ENCODE measurements at regions not wholly inside any gene's neighbourhood (a gene's known extent, or its start where the extent isn't known, plus 50 kb on each side); places are given as distances from the start of the nearest gene placed in this dataset.

GRCh38 chr18:26794230-26795101 lies 71.0 kb downstream of the AQP4 start:
- Histone ChIP-seq H3K4me1 (no peaks in the 10 kb centered on the region), H3K27me3 (no peaks in the 10 kb centered on the region), H3K9me3 (no peaks in the 10 kb centered on the region), H3K4me3 (ENCODE audit: low read depth, low read length) (no peak overlapping the region), H3K36me3 (no peaks in the 10 kb centered on the region)
- no peak for DNase-seq
- no peak for TF ChIP-seq CTCF (IDR thresholded peaks at IDR 0.05; ENCODE audit: low read depth, low read length)

GRCh38 chr18:26792661-26793060 lies 72.8 kb downstream of the AQP4 start:
- Histone ChIP-seq H3K9me3 (no peaks in the 10 kb centered on the region), H3K4me3 (ENCODE audit: low read depth, low read length) (no peak overlapping the region), H3K27me3 (no peaks in the 10 kb centered on the region), H3K4me1 (no peaks in the 10 kb centered on the region), H3K36me3 (no peaks in the 10 kb centered on the region)
- DNase-seq, result no peak
- TF ChIP-seq CTCF (IDR thresholded peaks at IDR 0.05; ENCODE audit: low read depth, low read length), result no peak

GRCh38 chr18:26791676-26792075 lies 73.8 kb downstream of the AQP4 start:
- Histone ChIP-seq H3K36me3 (no peaks in the 10 kb centered on the region), H3K9me3 (no peaks in the 10 kb centered on the region), H3K4me1 (no peaks in the 10 kb centered on the region), H3K27me3 (no peaks in the 10 kb centered on the region), H3K4me3 (ENCODE audit: low read depth, low read length) (no peak overlapping the region)
- DNase-seq, result no peak
- no peak for TF ChIP-seq CTCF (IDR thresholded peaks at IDR 0.05; ENCODE audit: low read depth, low read length)

- H3K9me3 ChIP-seq, result no peaks in the 10 kb centered on the region
- H3K27me3 ChIP-seq, result no peaks in the 10 kb centered on the region
- no peaks in the 10 kb centered on the region for H3K4me1 ChIP-seq
- no peak for DNase-seq
- no peak overlapping the region for H3K4me3 ChIP-seq (ENCODE audit: low read depth, low read length)
- no peak for TF ChIP-seq CTCF (IDR thresholded peaks at IDR 0.05; ENCODE audit: low read depth, low read length)
- H3K36me3 ChIP-seq, result no peaks in the 10 kb centered on the region
Measured at GRCh38 chr18:26784599-26784998, 80.9 kb downstream of the AQP4 start.

- H3K4me1 ChIP-seq, result no peaks in the 10 kb centered on the region
- no peaks in the 10 kb centered on the region for H3K36me3 ChIP-seq
- no peaks in the 10 kb centered on the region for H3K9me3 ChIP-seq
- H3K4me3 ChIP-seq (ENCODE audit: low read depth, low read length), result no peak overlapping the region
- H3K27me3 ChIP-seq, result no peaks in the 10 kb centered on the region
- TF ChIP-seq CTCF (IDR thresholded peaks at IDR 0.05; ENCODE audit: low read depth, low read length), result no peak
- DNase-seq, result no peak
Measured at GRCh38 chr18:26783170-26783569, 82.3 kb downstream of the AQP4 start.

GRCh38 chr18:26780520-26781325 lies 84.8 kb downstream of the AQP4 start:
- no peaks in the 10 kb centered on the region for H3K27me3 ChIP-seq
- no peak for DNase-seq
- no peaks in the 10 kb centered on the region for H3K36me3 ChIP-seq
- no peak for TF ChIP-seq CTCF (IDR thresholded peaks at IDR 0.05; ENCODE audit: low read depth, low read length)
- H3K4me3 ChIP-seq (ENCODE audit: low read depth, low read length), result no peak overlapping the region
- H3K4me1 ChIP-seq, result no peaks in the 10 kb centered on the region
- H3K9me3 ChIP-seq, result no peaks in the 10 kb centered on the region

Data from BE2C (cell line).